GM12892 (cell line): ENCODE measurements at regions not wholly inside any gene's neighbourhood (a gene's known extent, or its start where the extent isn't known, plus 50 kb on each side); places are given as distances from the start of the nearest gene placed in this dataset.

Experiments used
- DNase-seq: peaks from one replicate; pipeline ENCODE4 v3.0.0; 2011; ENCODE audit not compliant: insufficient read length
- FAIRE-seq: peaks from 2 replicates; lab custom pipeline; 2011; peaks lifted over from hg19 to GRCh38; lab: Jason Lieb, UNC
- POLR2A ChIP-seq: IDR thresholded peaks from 2 replicates; pipeline ENCODE4 v1.6.1; 2011; ENCODE audit warnings: low read depth, low read length, control low read depth
- POLR2AphosphoS5 ChIP-seq: IDR thresholded peaks from 2 replicates; pipeline ENCODE4 v1.6.1; 2011; ENCODE audit warnings: low read depth, low read length, control low read depth
- TAF1 ChIP-seq: IDR thresholded peaks from 2 replicates; pipeline ENCODE4 v1.6.1; 2011; ENCODE audit warnings: low read depth, mild to moderate bottlenecking, control low read depth, low read length, borderline replicate concordance

- TF ChIP-seq TAF1 (no peak), POLR2A (no peak), POLR2AphosphoS5 (no peak)
- no peak for DNase-seq
- no peak for FAIRE-seq
Observed at GRCh38 chr9:95736370-95736769, 139.1 kb upstream of the ERCC6L2 start.

- TF ChIP-seq POLR2A (no peak), POLR2AphosphoS5 (no peak), TAF1 (no peak)
- FAIRE-seq (no peak), DNase-seq (no peak)
Observed at GRCh38 chr9:95735701-95736100, 139.8 kb upstream of the ERCC6L2 start.

GRCh38 chr9:95733741-95734666, 141.5 kb upstream of the ERCC6L2 start:
- DNase-seq (no peak), FAIRE-seq (no peak)
- TF ChIP-seq POLR2A: no peak
- TF ChIP-seq POLR2AphosphoS5: no peak
- TF ChIP-seq TAF1: no peak

GRCh38 chr9:95732802-95733688, 142.4 kb upstream of the ERCC6L2 start:
- no peak for FAIRE-seq

GRCh38 chr9:95731876-95732275, 143.6 kb upstream of the ERCC6L2 start:
- TF ChIP-seq TAF1 (no peak), POLR2A (no peak), POLR2AphosphoS5 (no peak)
- FAIRE-seq (no peak), DNase-seq (no peak)

More at GRCh38 chr9:95732802-95733688, 142.4 kb upstream of the ERCC6L2 start:
- no peak for DNase-seq
- TF ChIP-seq TAF1 (no peak), POLR2AphosphoS5 (no peak), POLR2A (no peak)

- TF ChIP-seq POLR2AphosphoS5 (no peak), POLR2A (no peak), TAF1 (no peak)
- no peak for DNase-seq
- FAIRE-seq: no peak
Observed at GRCh38 chr9:95729669-95730368, 145.7 kb upstream of the ERCC6L2 start.

- TF ChIP-seq TAF1 (no peak), POLR2AphosphoS5 (no peak), POLR2A (no peak)
Observed at GRCh38 chr9:95729046-95729445, 146.4 kb upstream of the ERCC6L2 start.

GRCh38 chr9:95727947-95728520, 147.5 kb upstream of the ERCC6L2 start:
- no peak for TF ChIP-seq TAF1
- TF ChIP-seq POLR2A: no peak
- no peak for TF ChIP-seq POLR2AphosphoS5
- FAIRE-seq (no peak), DNase-seq (no peak)

More at GRCh38 chr9:95729046-95729445, 146.4 kb upstream of the ERCC6L2 start:
- no peak for DNase-seq
- no peak for FAIRE-seq

- TF ChIP-seq TAF1: no peak
- no peak for TF ChIP-seq POLR2AphosphoS5
- no peak for TF ChIP-seq POLR2A
- FAIRE-seq (peak; percentile 80), DNase-seq (no peak)
Observed at GRCh38 chr9:95726756-95727155, 148.7 kb upstream of the ERCC6L2 start.

GRCh38 chr9:95725045-95725444, 150.4 kb upstream of the ERCC6L2 start:
- DNase-seq: no peak
- TF ChIP-seq POLR2A (no peak), POLR2AphosphoS5 (no peak), TAF1 (no peak)
- FAIRE-seq: no peak

GRCh38 chr9:95724253-95724991, 151.1 kb upstream of the ERCC6L2 start:
- TF ChIP-seq POLR2AphosphoS5 (no peak; the same call in 1 of the 2 replicates), POLR2A (no peak), TAF1 (no peak)
- FAIRE-seq (peak; percentile 88), DNase-seq (peak; percentile 35)
